H1 (cell line): ENCODE measurements at regions not wholly inside any gene's neighbourhood (a gene's known extent, or its start where the extent isn't known, plus 50 kb on each side); places are given as distances from the start of the nearest gene placed in this dataset.

Experiments used
- CTCF ChIA-PET: fragments of 300-600 bp; sonication (Branson Sonifier 250); formaldehyde crosslinking; loops from one replicate; lab custom pipeline; 2021; ENCODE audit not compliant: partially characterized antibody; lab: Charles Lee
- POLR2A ChIA-PET: fragments of 300-600 bp; sonication (Branson Sonifier 250); formaldehyde crosslinking; loops from one replicate; lab custom pipeline; 2021; ENCODE audit warnings: inconsistent platforms; ENCODE audit not compliant: partially characterized antibody; lab: Charles Lee
- DNase-seq, 2 experiments: peaks; one replicate each; pipeline versions ENCODE4 v3.0.0 to v3.0.0-alpha.2; 2010 to 2022; ENCODE audit warnings: low spot score in 2 of 2, low read depth in 1 of 2, mixed read lengths in 1 of 2
- FAIRE-seq: peaks from 2 replicates; lab custom pipeline; 2011; peaks lifted over from hg19 to GRCh38; lab: Jason Lieb, UNC
- H2AFZ ChIP-seq: 2 replicates; pipeline ENCODE4 v1.8.1; 2012; ENCODE audit warnings: low read length, inconsistent platforms
- H2AK5ac ChIP-seq: 2 replicates; pipeline ENCODE4 v1.6.1; 2013; ENCODE audit warnings: low read depth, low read length
- H2BK120ac ChIP-seq: replicated peaks from 2 replicates; pipeline ENCODE3; 2013; ENCODE audit warnings: low read depth, low read length, inconsistent platforms
- H2BK12ac ChIP-seq: 2 replicates; pipeline ENCODE4 v1.6.1; 2013; ENCODE audit warnings: low read depth, low read length
- H2BK15ac ChIP-seq: 2 replicates; pipeline ENCODE4 v1.6.1; 2013; ENCODE audit warnings: low read length
- H2BK20ac ChIP-seq: 2 replicates; pipeline ENCODE4 v1.6.1; 2013; ENCODE audit warnings: low read length
- H2BK5ac ChIP-seq: 2 replicates; pipeline ENCODE4 v1.6.1; 2013; ENCODE audit warnings: low read depth, low read length
- H3K14ac ChIP-seq: 2 replicates; pipeline ENCODE4 v1.6.1; 2013; ENCODE audit warnings: inconsistent platforms; ENCODE audit not compliant: insufficient read length
- H3K18ac ChIP-seq: 2 replicates; pipeline ENCODE4 v1.6.1; 2013; ENCODE audit warnings: low read length; ENCODE audit errors: extremely low read depth
- H3K23ac ChIP-seq: 2 replicates; pipeline ENCODE4 v1.6.1; 2013; ENCODE audit warnings: inconsistent platforms; ENCODE audit not compliant: insufficient read length
- H3K23me2 ChIP-seq: 2 replicates; pipeline ENCODE4 v1.6.1; 2013; ENCODE audit warnings: low read depth, low read length
- H3K27ac ChIP-seq: 2 replicates; pipeline ENCODE4 v1.6.1; 2011; ENCODE audit warnings: low read depth, low read length, inconsistent platforms
- H3K27me3 ChIP-seq, 4 experiments: replicated peaks in 1 of 4; 1 replicate in 1 of 4; 2 replicates in 3 of 4; pipeline versions ENCODE4 v1.6.1 to v1.8.1; 2011 to 2013; ENCODE audit warnings: low read length in 3 of 4, mild to moderate bottlenecking in 3 of 4, inconsistent platforms in 2 of 4, mixed read lengths in 2 of 4, moderate library complexity in 1 of 4; ENCODE audit not compliant: control insufficient read depth in 3 of 4, insufficient read depth in 3 of 4; ENCODE audit errors: extremely low read depth in 1 of 4
- H3K36me3 ChIP-seq, 4 experiments: 2 replicates each; pipeline versions ENCODE4 v1.6.1 to v1.8.1; 2011 to 2013; ENCODE audit warnings: mild to moderate bottlenecking in 4 of 4, low read length in 3 of 4, moderate library complexity in 2 of 4, control low read depth in 1 of 4, inconsistent platforms in 1 of 4; ENCODE audit not compliant: insufficient read depth in 4 of 4, control insufficient read depth in 2 of 4
- H3K4ac ChIP-seq: replicated peaks from 2 replicates; pipeline ENCODE3; 2013; ENCODE audit warnings: low read length, low read depth, mixed read lengths, inconsistent platforms; ENCODE audit not compliant: insufficient read length
- H3K4me1 ChIP-seq, 4 experiments: replicated peaks in 1 of 4; 1 replicate in 1 of 4; 2 replicates in 3 of 4; pipeline versions ENCODE4 v1.6.1 to v1.8.1; 2011 to 2013; ENCODE audit warnings: low read length in 3 of 4, inconsistent platforms in 2 of 4, mixed read lengths in 1 of 4; ENCODE audit not compliant: insufficient read depth in 4 of 4, control insufficient read depth in 3 of 4
- H3K4me2 ChIP-seq, 2 experiments: 2 replicates each; pipeline versions ENCODE4 v1.6.1 to v1.8.1; 2011 to 2013; ENCODE audit warnings: low read depth in 2 of 2, low read length in 2 of 2, control low read depth in 1 of 2, inconsistent platforms in 1 of 2, mild to moderate bottlenecking in 1 of 2; ENCODE audit not compliant: insufficient read depth in 1 of 2
- H3K4me3 ChIP-seq, 4 experiments: fragments of 200-600, 300-600 bp in 1 of 4; sonication (generic), shearing (Covaris generic), sonication (Bioruptor Twin) in 1 of 4; 2 replicates each; pipeline versions ENCODE4 v1.5.1 to v1.8.1; 2011 to 2016; ENCODE audit warnings: low read length in 4 of 4, low read depth in 3 of 4, control low read depth in 2 of 4, inconsistent platforms in 2 of 4, mild to moderate bottlenecking in 2 of 4, mixed read lengths in 1 of 4, moderate library complexity in 1 of 4; ENCODE audit not compliant: insufficient read depth in 2 of 4; ENCODE audit errors: extremely low read depth in 1 of 4
- H3K56ac ChIP-seq: replicated peaks from 2 replicates; pipeline ENCODE3; 2013; ENCODE audit warnings: low read depth, mild to moderate bottlenecking, mixed read lengths, low read length, inconsistent platforms; ENCODE audit not compliant: insufficient read length
- H3K79me1 ChIP-seq: 2 replicates; pipeline ENCODE4 v1.6.1; 2013; ENCODE audit warnings: low read depth, low read length, control low read depth
- H3K79me2 ChIP-seq, 2 experiments: 2 replicates each; pipeline versions ENCODE4 v1.6.1 to v1.8.1; 2012 to 2013; ENCODE audit warnings: low read length in 2 of 2, mild to moderate bottlenecking in 2 of 2, inconsistent platforms in 1 of 2; ENCODE audit not compliant: insufficient read depth in 2 of 2, control insufficient read depth in 1 of 2
- H3K9ac ChIP-seq, 4 experiments: replicated peaks in 1 of 4; 1 replicate in 1 of 4; 2 replicates in 3 of 4; pipeline versions ENCODE4 v1.6.1 to v1.8.1; 2011 to 2013; ENCODE audit warnings: low read depth in 3 of 4, low read length in 3 of 4, control low read depth in 2 of 4, mild to moderate bottlenecking in 2 of 4, moderate library complexity in 2 of 4, inconsistent platforms in 1 of 4; ENCODE audit errors: extremely low read depth in 1 of 4
- H3K9me3 ChIP-seq, 2 experiments: 2 replicates each; pipeline versions ENCODE4 v1.6.1 to v1.8.1; 2012 to 2013; ENCODE audit warnings: mild to moderate bottlenecking in 2 of 2, moderate library complexity in 2 of 2, control low read depth in 1 of 2, inconsistent platforms in 1 of 2, low read depth in 1 of 2, low read length in 1 of 2, mixed read lengths in 1 of 2; ENCODE audit not compliant: insufficient read depth in 2 of 2
- H4K20me1 ChIP-seq, 2 experiments: replicated peaks in 1 of 2; 2 replicates each; pipeline versions ENCODE3 to v1.8.1; 2011 to 2013; ENCODE audit warnings: inconsistent platforms in 2 of 2, low read length in 2 of 2, mild to moderate bottlenecking in 1 of 2; ENCODE audit not compliant: insufficient read depth in 2 of 2, control insufficient read depth in 1 of 2
- H4K5ac ChIP-seq: 2 replicates; pipeline ENCODE4 v1.6.1; 2013; ENCODE audit warnings: low read length, low read depth, mixed read lengths, inconsistent platforms; ENCODE audit not compliant: insufficient read length
- H4K8ac ChIP-seq: 2 replicates; pipeline ENCODE4 v1.8.0; 2013; ENCODE audit warnings: mild to moderate bottlenecking, moderate library complexity, low read length, inconsistent platforms; ENCODE audit not compliant: insufficient read depth; ENCODE audit errors: extremely low read depth
- H4K91ac ChIP-seq: replicated peaks from 2 replicates; pipeline ENCODE3; 2013; ENCODE audit warnings: low read length, mixed read lengths, inconsistent platforms; ENCODE audit not compliant: insufficient read length
- BACH1 ChIP-seq: IDR thresholded peaks from 2 replicates; pipeline ENCODE4 v1.6.1; 2012; ENCODE audit warnings: low read length, improper control_type of control experiment
- CBX8 ChIP-seq: fragments of 300-800, 300-1000 bp; sonication (generic); IDR thresholded peaks from 2 replicates; pipeline ENCODE4 v1.7.1; 2016; ENCODE audit warnings: low read depth, low read length, borderline replicate concordance
- GTF2F1 ChIP-seq: IDR thresholded peaks from 2 replicates; pipeline ENCODE4 v1.6.1; 2012; ENCODE audit warnings: low read depth, low read length, improper control_type of control experiment, borderline replicate concordance
- KDM4A ChIP-seq: IDR thresholded peaks from one replicate; pipeline ENCODE4 v1.7.1; 2012; ENCODE audit warnings: low read depth, mild to moderate bottlenecking, moderate library complexity, low read length, inconsistent platforms; ENCODE audit not compliant: severe bottlenecking
- MAFK ChIP-seq: IDR thresholded peaks from 2 replicates; pipeline ENCODE4 v1.6.1; 2012; ENCODE audit warnings: low read depth, mild to moderate bottlenecking, improper control_type of control experiment, low read length
- SIX5 ChIP-seq: IDR thresholded peaks from 2 replicates; pipeline ENCODE4 v1.6.1; 2011; ENCODE audit warnings: mild to moderate bottlenecking, low read depth, low read length
- SRF ChIP-seq: IDR thresholded peaks from 2 replicates; pipeline ENCODE4 v1.6.1; 2011; ENCODE audit warnings: mild to moderate bottlenecking, low read depth, low read length, moderate library complexity
- SUZ12 ChIP-seq: fragments of 200-600 bp; sonication (generic); IDR thresholded peaks from 2 replicates; pipeline ENCODE4 v1.6.1; 2012; ENCODE audit warnings: mild to moderate bottlenecking, inconsistent platforms, low read length, moderate library complexity, mixed read lengths
- TAF7 ChIP-seq: optimal IDR thresholded peaks from 2 replicates; pipeline ENCODE3; 2011; ENCODE audit warnings: low read depth, mild to moderate bottlenecking, inconsistent platforms, low read length, moderate library complexity, borderline replicate concordance
- TBP ChIP-seq: IDR thresholded peaks from 2 replicates; pipeline ENCODE4 v1.6.1; 2011; ENCODE audit warnings: low read depth, low read length, improper control_type of control experiment
- WGBS, 2 experiments: shearing (Covaris generic) in 1 of 2; methylation state at CpG; one replicate each; pipeline versions ENCODE4 v1.1.6 to v1.1.7; 2013 to 2015; ENCODE audit warnings: low lambda C conversion rate in 2 of 2, mixed read lengths in 2 of 2, inconsistent platforms in 1 of 2, low coverage in 1 of 2, missing lambda C conversion rate in 1 of 2; ENCODE audit not compliant: insufficient replicate concordance in 2 of 2, insufficient coverage in 1 of 2, insufficient read length in 1 of 2; ENCODE audit errors: extremely low coverage in 1 of 2, missing lambda C conversion rate in 1 of 2; 5-methylcytosine and 5-hydroxymethylcytosine counted together
- TF ChIP-seq, protein P1 (sequence below): IDR thresholded peaks from 2 replicates; pipeline ENCODE4 v1.6.1; 2011; ENCODE audit warnings: low read depth, mild to moderate bottlenecking, low read length; ENCODE audit not compliant: insufficient read depth
- TF ChIP-seq, protein P2 (sequence below): IDR thresholded peaks from 2 replicates; pipeline ENCODE4 v1.6.1; 2012; ENCODE audit warnings: low read length, inconsistent platforms

DNA sequence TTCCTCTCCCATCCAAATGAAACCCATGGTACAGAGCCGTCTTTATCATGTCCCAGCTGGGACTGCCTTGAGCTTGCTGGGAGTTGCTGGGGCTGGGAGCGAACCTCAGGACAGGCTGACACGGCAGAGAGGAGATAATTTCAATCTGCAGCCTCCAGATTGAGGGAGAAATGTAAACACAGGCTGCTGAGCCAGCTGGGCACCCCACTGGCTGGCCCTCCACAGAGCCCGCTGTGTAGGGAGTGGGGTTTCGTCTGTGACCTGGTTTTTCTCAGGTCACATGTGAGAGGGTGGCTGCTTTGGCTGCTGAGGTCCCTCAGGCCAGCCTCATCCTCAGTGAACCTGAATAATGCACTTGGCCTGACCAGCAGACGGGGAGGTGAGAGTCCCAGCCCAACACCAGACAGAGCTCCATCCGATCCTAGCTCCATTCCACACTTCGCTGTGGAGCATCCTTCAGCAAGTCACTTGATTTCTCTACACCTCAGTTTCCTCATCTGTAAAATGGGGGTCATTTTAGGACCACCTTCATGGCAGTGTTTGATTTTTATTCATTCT is 121.6 kb upstream of the MRPS22 start:
- no peaks in the 10 kb centered on the region for H4K20me1 ChIP-seq
- WGBS, 2 experiments: 69% methylated on average over 8 of the region's 8 CpGs; no CpG with 5 or more reads in 1 of the 2 experiments
- H2BK120ac ChIP-seq: no peak overlapping the region
- DNase-seq: peak in 1 of 2 experiments; percentile 19
- FAIRE-seq: no peak
- no peak overlapping the region for H3K9ac ChIP-seq
- H3K56ac ChIP-seq: no peak overlapping the region
- no peak overlapping the region for H2AK5ac ChIP-seq
- no peak overlapping the region for H2BK20ac ChIP-seq
- CTCF ChIA-PET: interaction anchor here (1.0 to 1.3 kb wide), 3 partner anchors 12 to 110 kb away, joined by 3 read pairs; no protein-coding TSS in a partner anchor
- H2BK15ac ChIP-seq: no peak overlapping the region
- H3K14ac ChIP-seq: no peak overlapping the region
- no peaks in the 10 kb centered on the region for H3K23me2 ChIP-seq
- H4K91ac ChIP-seq: no peak overlapping the region
- no peak overlapping the region for H4K5ac ChIP-seq
- no peaks in the 10 kb centered on the region; a peak in 1 of 7 replicates for H3K27me3 ChIP-seq
- H2AFZ ChIP-seq: no peak overlapping the region
- H3K4me2 ChIP-seq: no peak overlapping the region
- no peak overlapping the region for H2BK12ac ChIP-seq
- H3K4me3 ChIP-seq: no peak overlapping the region
- no peaks in the 10 kb centered on the region for H3K79me2 ChIP-seq
- H3K79me1 ChIP-seq: no peaks in the 10 kb centered on the region
- no peak overlapping the region for H3K27ac ChIP-seq
- H3K36me3 ChIP-seq: no peaks in the 10 kb centered on the region
- POLR2A ChIA-PET: no interaction called here
- no peak overlapping the region for H3K4ac ChIP-seq
- H3K4me1 ChIP-seq: no peaks in the 10 kb centered on the region
- H4K8ac ChIP-seq: no peak overlapping the region; the same call in 1 of the 2 replicates
- no peak overlapping the region for H3K18ac ChIP-seq
- H2BK5ac ChIP-seq: no peak overlapping the region
- no peak overlapping the region for H3K23ac ChIP-seq
- peaks cover 3 to 15% of the 10 kb centered on the region in 2 experiments; a peak in 3 of 4 replicates for H3K9me3 ChIP-seq
- TF ChIP-seq MAFK (no peak), CBX8 (no peak), KDM4A (no peak), GTF2F1 (no peak), BACH1 (no peak), SUZ12 (no peak), SIX5 (no peak), SRF (no peak), TAF7 (no peak), TBP (no peak)
- TF ChIP-seq, protein P1, sequence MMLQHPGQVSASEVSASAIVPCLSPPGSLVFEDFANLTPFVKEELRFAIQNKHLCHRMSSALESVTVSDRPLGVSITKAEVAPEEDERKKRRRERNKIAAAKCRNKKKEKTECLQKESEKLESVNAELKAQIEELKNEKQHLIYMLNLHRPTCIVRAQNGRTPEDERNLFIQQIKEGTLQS: no peak
- TF ChIP-seq, protein P2, sequence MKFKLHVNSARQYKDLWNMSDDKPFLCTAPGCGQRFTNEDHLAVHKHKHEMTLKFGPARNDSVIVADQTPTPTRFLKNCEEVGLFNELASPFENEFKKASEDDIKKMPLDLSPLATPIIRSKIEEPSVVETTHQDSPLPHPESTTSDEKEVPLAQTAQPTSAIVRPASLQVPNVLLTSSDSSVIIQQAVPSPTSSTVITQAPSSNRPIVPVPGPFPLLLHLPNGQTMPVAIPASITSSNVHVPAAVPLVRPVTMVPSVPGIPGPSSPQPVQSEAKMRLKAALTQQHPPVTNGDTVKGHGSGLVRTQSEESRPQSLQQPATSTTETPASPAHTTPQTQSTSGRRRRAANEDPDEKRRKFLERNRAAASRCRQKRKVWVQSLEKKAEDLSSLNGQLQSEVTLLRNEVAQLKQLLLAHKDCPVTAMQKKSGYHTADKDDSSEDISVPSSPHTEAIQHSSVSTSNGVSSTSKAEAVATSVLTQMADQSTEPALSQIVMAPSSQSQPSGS: no peak
